Suppressor macrophage treated with lipopolysaccharide for 4 hours (primary cell): ENCODE measurements at regions not wholly inside any gene's neighbourhood (a gene's known extent, or its start where the extent isn't known, plus 50 kb on each side); places are given as distances from the start of the nearest gene placed in this dataset.
A peak's percentile ranks its signal among the peaks of the same experiment; 100 is the strongest.

ENCODE experiments used
- DNase-seq: peaks from one replicate; pipeline ENCODE4 v3.0.0-alpha.2; 2020

- DNase-seq: no peak
Observed at GRCh38 chr3:115336836-115337235, 189.7 kb upstream of the ZBTB20 start.

- no peak for DNase-seq
Observed at GRCh38 chr3:115340586-115340985, 193.5 kb upstream of the ZBTB20 start.

DNA sequence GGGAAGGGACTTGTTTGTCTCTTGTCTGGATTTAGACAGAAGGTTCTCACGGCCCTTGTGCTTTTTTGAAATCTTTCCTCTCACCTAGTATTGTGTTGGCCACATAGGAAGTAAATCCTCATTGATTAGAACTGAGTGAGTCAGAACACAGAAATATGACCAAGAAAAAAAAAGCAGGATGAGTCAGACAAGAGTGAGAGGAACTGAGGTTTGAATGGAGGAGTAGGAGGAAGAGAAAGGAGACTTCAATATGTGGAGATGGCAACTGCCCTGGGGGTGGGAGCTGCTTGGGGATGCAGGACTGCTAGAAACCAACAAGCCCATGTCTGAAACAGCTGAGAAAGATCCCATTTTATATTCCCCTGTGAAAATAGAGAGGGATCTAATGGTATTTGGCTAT is 194.1 kb upstream of the ZBTB20 start:
- peak; percentile 10 for DNase-seq

GRCh38 chr3:115347737-115348136 is 200.6 kb upstream of the ZBTB20 start:
- no peak for DNase-seq

DNA sequence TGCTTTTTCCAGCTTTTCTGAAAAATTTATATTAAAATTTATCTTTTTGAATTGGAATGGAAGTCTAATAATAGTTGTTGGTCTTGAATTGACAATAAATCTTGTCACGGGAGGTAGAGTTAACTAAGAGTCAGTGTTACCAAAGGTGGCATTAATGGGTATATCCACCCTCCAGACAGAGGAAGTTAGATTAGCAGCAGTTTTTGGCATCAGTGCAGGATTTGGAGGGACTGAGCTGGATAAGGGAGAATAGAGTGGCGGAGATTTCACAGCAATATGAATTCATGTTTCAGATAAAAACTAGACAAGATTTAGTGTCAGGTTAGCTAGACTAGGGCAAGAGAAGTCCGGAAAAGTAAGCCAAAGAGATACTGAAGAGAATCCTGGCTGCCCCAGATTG is 201.3 kb upstream of the ZBTB20 start:
- no peak for DNase-seq

DNA sequence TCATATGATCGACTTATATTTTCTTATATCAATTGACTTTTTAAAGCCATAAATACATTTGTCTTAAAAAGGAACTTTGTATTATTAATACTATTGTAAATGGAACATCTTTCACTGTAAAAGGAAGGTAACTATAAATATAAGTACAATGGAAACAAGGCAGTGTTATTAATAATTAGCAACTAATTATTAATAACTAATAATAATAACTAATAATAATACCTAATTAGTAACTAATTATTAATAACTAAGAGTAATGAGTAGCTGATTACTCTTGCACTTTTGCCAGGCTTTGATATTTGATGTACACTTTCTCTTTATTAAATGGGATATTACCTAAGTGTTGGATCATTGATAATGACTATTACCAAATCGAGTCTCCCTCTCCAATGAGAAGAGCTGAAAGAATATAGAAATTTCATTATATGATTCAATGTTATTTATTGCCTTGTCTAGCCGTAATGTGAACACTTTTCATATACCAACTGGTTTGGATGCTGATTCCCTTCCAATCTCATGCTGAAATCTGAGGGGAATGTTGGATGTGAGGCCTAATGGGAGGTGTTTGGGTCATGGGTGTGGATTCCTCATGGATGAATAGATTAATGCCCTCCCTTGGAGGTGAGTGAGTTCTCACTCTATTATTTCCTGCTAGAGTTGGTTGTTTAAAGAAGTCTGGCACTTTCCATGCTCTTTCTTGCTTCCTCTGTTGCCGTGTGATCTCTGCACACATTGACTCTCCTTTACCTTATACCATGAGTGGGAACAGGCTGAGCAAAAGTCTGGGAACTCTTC is 202.1 kb upstream of the ZBTB20 start:
- DNase-seq: no peak

DNA sequence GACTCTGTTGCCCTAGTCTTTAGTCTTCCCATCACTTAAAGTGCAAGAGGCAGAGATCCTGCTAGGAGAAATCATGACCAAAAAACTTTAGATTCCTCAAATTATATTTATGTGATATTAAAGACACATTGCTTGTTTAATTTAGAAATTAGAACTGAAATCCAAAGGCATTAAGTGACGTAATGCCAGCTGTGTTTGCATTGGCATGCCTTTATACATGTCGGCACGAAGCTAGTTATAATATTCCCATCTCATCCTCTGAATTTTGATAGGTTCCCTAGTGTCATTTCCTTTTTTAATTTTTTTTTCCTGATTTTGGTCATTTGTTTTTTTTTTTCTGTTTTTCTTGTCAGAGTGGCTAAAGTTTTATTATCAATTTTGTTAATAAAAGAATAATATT is 203.5 kb upstream of the ZBTB20 start:
- DNase-seq: no peak

GRCh38 chr3:115351193-115351592 is 204.1 kb upstream of the ZBTB20 start:
- no peak for DNase-seq

- no peak for DNase-seq
Observed at GRCh38 chr3:115354010-115354409, 206.9 kb upstream of the ZBTB20 start.

GRCh38 chr3:115357456-115357855 is 210.4 kb upstream of the ZBTB20 start:
- DNase-seq: no peak

DNA sequence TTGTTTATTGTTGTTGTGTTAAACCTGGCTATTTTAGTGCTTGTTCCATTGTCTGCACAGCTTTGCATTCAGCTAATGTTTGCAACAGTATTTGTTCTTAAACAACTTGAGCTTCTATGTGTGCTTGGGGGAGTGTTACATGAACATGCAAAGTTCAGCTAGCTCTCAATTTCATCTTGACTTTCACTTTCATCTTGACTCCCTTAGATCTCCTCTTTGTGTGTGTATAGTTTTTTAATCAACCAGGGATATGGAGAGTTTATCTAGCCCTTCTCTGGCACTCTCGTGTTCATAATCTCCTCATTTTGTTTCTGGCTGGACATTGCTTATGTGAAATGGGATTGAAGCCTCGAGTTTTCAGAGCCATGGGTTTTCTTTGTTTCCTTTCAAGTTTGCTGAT is 212.4 kb upstream of the ZBTB20 start:
- peak; percentile 1 for DNase-seq

DNA sequence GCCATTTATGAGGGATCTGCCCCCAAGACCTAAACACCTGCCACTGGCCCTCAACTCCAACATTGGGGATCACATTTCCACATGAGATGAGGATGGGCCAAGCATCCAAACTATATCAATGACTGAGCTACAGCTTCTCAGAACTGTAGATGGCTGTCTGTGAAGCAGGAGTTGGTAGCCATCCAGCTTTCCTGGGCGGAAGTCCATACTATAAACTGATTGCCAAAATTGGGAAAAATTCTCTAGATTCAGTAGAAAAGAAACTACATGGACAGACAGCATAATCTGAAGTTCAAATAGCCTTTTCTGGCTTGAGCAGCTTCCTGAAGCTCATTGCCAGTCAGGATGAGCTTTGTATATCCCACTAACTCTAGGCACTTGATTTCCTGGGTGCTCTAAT is 214.7 kb upstream of the ZBTB20 start:
- DNase-seq: no peak

DNA sequence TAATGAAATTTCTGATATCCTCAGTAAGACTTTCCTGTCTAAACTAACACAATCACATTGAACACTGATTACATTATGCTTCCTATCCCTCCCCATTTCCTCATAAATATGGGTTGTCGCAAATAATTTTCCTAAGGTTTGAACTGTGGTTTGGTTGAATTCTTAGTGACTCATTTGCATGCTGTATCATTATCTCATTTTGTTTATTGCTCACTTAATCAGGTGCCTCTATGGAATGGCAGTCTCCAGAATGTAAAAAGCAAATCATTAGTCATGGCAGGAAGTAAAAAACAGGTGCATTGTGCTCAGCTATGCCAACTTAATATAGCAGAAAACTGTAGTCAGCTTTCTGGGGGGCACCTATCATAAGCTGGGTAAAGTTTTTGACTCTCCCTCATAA is 216.0 kb upstream of the ZBTB20 start:
- DNase-seq: no peak

DNA sequence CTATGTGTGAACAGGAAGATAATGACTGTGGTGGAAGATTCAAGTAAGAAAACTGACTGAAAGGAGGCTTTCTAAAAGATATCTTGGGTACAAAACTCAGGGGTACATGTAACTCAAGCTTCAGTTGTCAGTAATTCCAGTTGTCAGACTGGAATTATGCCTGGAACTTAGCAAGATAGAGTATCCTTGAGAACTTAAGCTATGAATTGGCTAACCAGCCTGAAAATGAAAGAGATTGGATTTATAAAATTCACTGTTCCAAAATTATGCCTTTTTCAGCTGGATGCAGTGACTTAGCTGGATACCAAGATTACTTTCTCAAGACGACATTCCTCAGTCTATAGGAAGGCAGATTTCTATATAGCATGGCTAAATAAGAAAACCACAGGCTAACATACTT is 221.9 kb upstream of the ZBTB20 start:
- DNase-seq: no peak

DNA sequence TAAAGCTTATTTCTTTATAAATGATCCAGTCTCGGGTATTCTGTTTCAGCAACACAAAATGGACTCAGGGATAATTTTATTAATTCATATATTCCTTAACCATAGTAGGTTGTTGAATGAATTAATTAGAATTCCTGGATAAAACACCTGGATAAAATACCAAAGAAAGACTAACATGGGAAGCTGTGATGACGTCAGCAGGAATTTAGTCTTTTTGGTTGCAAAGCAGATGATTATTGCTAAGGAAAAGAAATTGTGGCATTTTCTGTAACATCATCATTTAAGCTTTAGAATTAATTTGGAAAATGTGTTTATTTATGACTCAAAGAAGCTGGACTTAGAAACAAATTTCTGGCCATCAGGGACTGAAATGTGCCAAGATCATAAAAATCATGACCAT is 228.3 kb upstream of the ZBTB20 start:
- no peak for DNase-seq

- no peak for DNase-seq
Observed at GRCh38 chr3:115380883-115381572, 233.9 kb upstream of the ZBTB20 start.

DNA sequence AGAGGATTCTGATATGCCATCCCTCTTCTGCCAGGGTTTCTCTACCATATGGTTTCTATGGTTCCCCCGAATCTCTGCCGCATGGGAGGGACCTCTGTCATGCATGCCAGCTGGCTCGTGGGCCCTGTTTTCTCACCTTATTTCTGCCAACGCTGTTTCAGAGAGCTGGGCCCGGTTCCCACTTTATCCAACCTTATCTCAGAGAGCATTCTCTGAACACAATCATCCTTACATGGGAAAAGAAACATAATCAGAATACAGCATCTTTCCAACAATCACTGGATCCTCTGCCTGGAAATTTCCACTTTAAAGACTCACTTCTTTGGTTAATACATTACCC is 234.5 kb upstream of the ZBTB20 start:
- no peak for DNase-seq

DNA sequence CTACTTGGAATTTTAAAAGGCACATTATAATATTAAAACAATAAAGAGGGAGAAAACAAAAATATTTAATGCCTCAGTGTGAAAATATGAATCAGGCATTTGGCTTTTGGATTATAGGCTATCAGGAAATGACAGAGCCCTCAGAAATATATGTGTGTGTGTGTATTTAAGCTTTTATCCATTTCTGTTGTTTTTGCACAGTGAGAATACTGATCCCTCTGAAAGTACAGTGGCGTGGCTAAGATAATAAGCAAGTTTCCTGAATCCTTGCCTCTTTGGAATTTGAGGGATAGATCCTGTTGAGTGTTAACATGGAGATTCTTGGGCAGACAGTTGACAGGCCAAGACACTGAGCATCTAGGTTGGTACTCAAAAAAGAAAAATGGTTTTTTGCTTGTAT is 234.8 kb upstream of the ZBTB20 start:
- DNase-seq: no peak

GRCh38 chr3:115384381-115384780 is 237.3 kb upstream of the ZBTB20 start:
- DNase-seq: no peak

DNA sequence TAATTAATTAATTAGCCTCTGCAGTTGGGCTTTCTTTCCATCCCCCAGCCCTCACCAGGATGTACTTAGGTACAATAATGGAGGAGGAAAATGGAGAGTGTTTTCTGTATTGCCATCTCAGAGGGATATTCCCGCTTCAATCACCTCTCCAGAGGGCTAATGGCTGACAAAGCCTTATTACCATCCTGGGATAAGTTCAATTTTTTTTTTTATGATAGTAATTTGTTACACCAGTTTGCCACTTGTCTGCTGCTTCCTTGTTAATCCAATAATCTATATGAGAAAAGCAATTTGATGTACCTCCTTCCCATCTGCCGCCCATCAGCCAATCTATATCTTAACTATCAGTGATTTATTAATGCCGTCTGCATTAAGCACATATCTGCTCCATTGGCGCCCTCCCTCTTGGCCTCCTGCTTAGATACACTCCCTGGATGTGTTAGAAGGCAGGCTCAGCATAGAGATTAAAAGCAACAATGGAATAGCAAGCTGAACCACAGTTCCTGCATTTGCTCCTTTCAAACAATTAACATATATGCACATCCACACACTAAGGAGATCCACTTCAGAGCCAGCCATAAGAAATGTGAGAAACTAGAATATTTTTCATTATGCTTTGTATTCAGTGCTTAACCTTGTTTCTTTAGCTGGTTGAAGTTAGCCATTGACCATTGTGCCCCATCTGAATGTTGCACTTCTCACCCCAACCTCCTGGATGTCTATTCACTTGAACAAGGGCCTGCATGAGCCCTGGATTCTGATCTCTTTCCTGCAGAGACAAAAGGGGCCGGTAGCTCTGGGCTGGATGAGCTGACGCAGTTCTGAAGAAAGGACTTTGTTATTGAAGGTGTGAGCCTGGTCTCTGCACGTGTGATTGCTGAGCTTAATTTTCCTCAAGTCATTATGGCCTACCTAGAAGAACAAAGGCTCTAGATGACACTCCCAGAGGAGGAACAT is 237.3 kb upstream of the GAP43 start:
- no peak for DNase-seq

DNA sequence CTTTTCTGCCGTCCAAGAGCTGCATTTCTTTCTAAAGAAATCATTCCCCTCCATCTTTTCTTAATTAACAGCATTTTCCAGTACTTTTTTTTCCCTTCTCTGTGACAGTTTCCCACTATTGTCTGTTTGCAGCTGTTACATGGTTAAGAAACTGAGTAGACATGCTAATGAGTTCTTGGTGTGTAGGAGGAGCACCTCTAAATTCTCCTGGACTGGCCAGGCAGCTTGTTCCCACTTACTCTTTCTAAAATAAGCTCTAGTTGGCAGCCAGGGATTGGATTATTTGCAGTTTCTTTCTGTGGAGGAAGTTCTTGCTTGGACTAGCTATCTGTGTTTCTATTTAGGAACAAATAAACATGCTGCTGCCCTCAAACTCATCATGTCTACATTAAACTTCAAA is 235.1 kb upstream of the GAP43 start:
- DNase-seq: no peak

DNA sequence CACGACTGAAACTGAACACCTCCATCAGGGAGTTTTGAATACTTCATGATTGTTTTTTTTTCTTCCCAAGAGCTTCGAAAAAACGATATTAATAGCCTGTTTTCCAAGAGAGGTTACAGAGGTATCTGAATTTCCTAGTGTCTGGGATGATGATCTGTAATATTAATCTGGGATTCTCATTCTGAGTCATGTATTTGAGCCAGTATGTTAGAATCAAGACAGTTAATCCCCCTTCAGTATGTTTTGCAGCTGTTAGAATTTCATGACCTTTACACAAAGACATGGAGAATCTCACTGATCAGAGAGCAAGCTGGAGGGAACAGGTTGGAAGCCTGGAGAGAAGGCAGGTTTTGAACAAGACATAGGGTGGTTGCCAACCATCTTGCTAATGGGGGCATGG is 234.5 kb upstream of the GAP43 start:
- no peak for DNase-seq

- no peak for DNase-seq
Observed at GRCh38 chr3:115396801-115397200, 226.5 kb upstream of the GAP43 start.

- no peak for DNase-seq
Observed at GRCh38 chr3:115397433-115397832, 225.9 kb upstream of the GAP43 start.
